Psoas muscle (tissue), 7 donors: ENCODE measurements at regions not wholly inside any gene's neighbourhood (a gene's known extent, or its start where the extent isn't known, plus 50 kb on each side); places are given as distances from the start of the nearest gene placed in this dataset.
"Not testable (repeated sequence)": the region's sequence is repeated elsewhere in the genome, so short reads cannot be mapped to it uniquely, and the experiment has no call there.

Experiments
- ATAC-seq, 4 donors: fragments of 200-7000 bp; cut with Tn5 transposase; one replicate each; pipeline ENCODE4 v1.9.1; 2020; ENCODE audit warnings: moderate library complexity in 3 of 4, mild to moderate bottlenecking in 2 of 4
- DNase-seq, 2 donors: peaks; one replicate each; pipeline ENCODE4 v3.0.0-alpha.2; 2020
- H3K27ac ChIP-seq: fragments of 200-600 bp; one replicate; pipeline ENCODE4 v1.8.0; 2022
- H3K27me3 ChIP-seq, 3 donors: fragments of 200-600 bp in 1 of 3; one replicate each; pipeline versions ENCODE4 v1.6.1 to v1.8.0; 2013 to 2022; ENCODE audit warnings: low read length in 2 of 3, mild to moderate bottlenecking in 2 of 3, moderate library complexity in 1 of 3; ENCODE audit not compliant: insufficient read depth in 3 of 3
- H3K36me3 ChIP-seq, 2 donors: fragments of 200-600 bp in 1 of 2; one replicate each; pipeline versions ENCODE4 v1.6.1 to v1.8.0; 2013 to 2022; ENCODE audit warnings: low read depth in 1 of 2, mild to moderate bottlenecking in 1 of 2, moderate library complexity in 1 of 2; ENCODE audit not compliant: insufficient read depth in 1 of 2
- H3K4me1 ChIP-seq: fragments of 200-600 bp; one replicate; pipeline ENCODE4 v1.8.0; 2022
- H3K4me3 ChIP-seq: fragments of 200-600 bp; one replicate; pipeline ENCODE4 v1.8.0; 2022; ENCODE audit warnings: mild to moderate bottlenecking
- H3K9me3 ChIP-seq: fragments of 200-600 bp; one replicate; pipeline ENCODE4 v1.8.0; 2022
- CTCF ChIP-seq: fragments of 200-600 bp; IDR thresholded peaks from one replicate; pipeline ENCODE4 v1.8.0; 2022; ENCODE audit warnings: antibody characterized with exemption
- WGBS, 3 donors: extraction: QIAGEN DNeasy Blood & Tissue Kit; methylation state at CpG; one replicate each; pipeline versions ENCODE4 v1.1.6 to v1.1.7; 2013; 5-methylcytosine and 5-hydroxymethylcytosine counted together
- intact Hi-C, 2 donors: fragments of 100-400 bp; cut with DNase I; formaldehyde crosslinking; loops; one replicate each; pipeline versions ENCODE4 v1.11.0 to v1.14.2; 2022
- donor health status: healthy with polysubstance abuse.
- donor health status: DM: no; HTN: no; CAD: no; lungs with moderate emphysema.
- donor health status: Bipolar disorder and iron deficiency.
- donor health status: healthy.
- donor health status: DM: yes; HTN: yes; CAD: no.
- donor health status: DM: no; HTN: no; CAD: no.
- donor health status: DM: yes; HTN: yes; CAD: no.

GRCh38 chr4:28010577-28011240, 1150.1 kb downstream of the STIM2 start:
- intact Hi-C loops = no loop called here
- ATAC-seq (no peak), DNase-seq (no peak)
- H3K4me1 ChIP-seq = no peaks in the 10 kb centered on the region
- TF ChIP-seq CTCF = no peak
- H3K9me3 ChIP-seq = no peaks in the 10 kb centered on the region
- no peaks in the 10 kb centered on the region for H3K27me3 ChIP-seq
- H3K4me3 ChIP-seq = no peak overlapping the region
- H3K27ac ChIP-seq = no peak overlapping the region
- 78 to 98% (median 82%) methylated on average over 6 of the region's 6 CpGs for WGBS, 3 donors
- H3K36me3 ChIP-seq = no peaks in the 10 kb centered on the region

GRCh38 chr4:28014469-28014868, 1153.8 kb downstream of the STIM2 start:
- no peak overlapping the region for H3K4me3 ChIP-seq
- no peak overlapping the region for H3K27ac ChIP-seq
- H3K4me1 ChIP-seq = no peaks in the 10 kb centered on the region
- TF ChIP-seq CTCF = no peak
- intact Hi-C loops = no loop called here
- DNase-seq (no peak), ATAC-seq (no peak)
- 86 to 91% (median 87%) methylated on average over 4 of the region's 4 CpGs for WGBS, 3 donors
- no peaks in the 10 kb centered on the region for H3K27me3 ChIP-seq
- H3K9me3 ChIP-seq = no peaks in the 10 kb centered on the region
- H3K36me3 ChIP-seq = no peaks in the 10 kb centered on the region

GRCh38 chr4:28015996-28016395, 1155.4 kb downstream of the STIM2 start:
- no peaks in the 10 kb centered on the region for H3K27me3 ChIP-seq
- H3K9me3 ChIP-seq = no peaks in the 10 kb centered on the region
- TF ChIP-seq CTCF = no peak
- H3K4me3 ChIP-seq = no peak overlapping the region
- intact Hi-C loops = no loop called here
- WGBS, 3 donors = 47 to 69% (median 49%) methylated on average over 2 of the region's 2 CpGs
- no peak for DNase-seq
- no peak for ATAC-seq
- no peak overlapping the region for H3K27ac ChIP-seq
- no peaks in the 10 kb centered on the region for H3K4me1 ChIP-seq
- H3K36me3 ChIP-seq = no peaks in the 10 kb centered on the region

- H3K9me3 ChIP-seq, intact Hi-C loops, DNase-seq, H3K27ac ChIP-seq, H3K4me3 ChIP-seq, H3K36me3 ChIP-seq, H3K27me3 ChIP-seq, H3K4me1 ChIP-seq, ATAC-seq: not testable (repeated sequence)
- 57 to 60% (median 59%) methylated on average over 6 of the region's 6 CpGs for WGBS, 3 donors
Measured at GRCh38 chr4:28038253-28038652, 1177.6 kb downstream of the STIM2 start.

GRCh38 chr4:28062562-28062961, 1201.9 kb downstream of the STIM2 start:
- no peak for DNase-seq
- no peaks in the 10 kb centered on the region for H3K9me3 ChIP-seq
- intact Hi-C loops = no loop called here

More at GRCh38 chr4:28062562-28062961, 1201.9 kb downstream of the STIM2 start:
- Histone ChIP-seq H3K27me3 (no peaks in the 10 kb centered on the region), H3K4me3 (no peak overlapping the region), H3K27ac (no peak overlapping the region), H3K36me3 (no peaks in the 10 kb centered on the region), H3K4me1 (no peaks in the 10 kb centered on the region)
- ATAC-seq = no peak
- WGBS, 3 donors = 63 to 74% (median 65%) methylated on average over 3 of the region's 3 CpGs
- no peak for TF ChIP-seq CTCF
